SH-SY5Y (cell line): ENCODE measurements at regions not wholly inside any gene's neighbourhood (a gene's known extent, or its start where the extent isn't known, plus 50 kb on each side); places are given as distances from the start of the nearest gene placed in this dataset.

ENCODE experiments used
- GATA2 ChIP-seq: IDR thresholded peaks from 2 replicates; pipeline ENCODE4 v1.6.1; 2011; ENCODE audit warnings: mild to moderate bottlenecking, low read depth, low read length
- GATA3 ChIP-seq: IDR thresholded peaks from 2 replicates; pipeline ENCODE4 v1.6.1; 2011; ENCODE audit warnings: low read depth, mild to moderate bottlenecking, low read length, moderate library complexity

DNA sequence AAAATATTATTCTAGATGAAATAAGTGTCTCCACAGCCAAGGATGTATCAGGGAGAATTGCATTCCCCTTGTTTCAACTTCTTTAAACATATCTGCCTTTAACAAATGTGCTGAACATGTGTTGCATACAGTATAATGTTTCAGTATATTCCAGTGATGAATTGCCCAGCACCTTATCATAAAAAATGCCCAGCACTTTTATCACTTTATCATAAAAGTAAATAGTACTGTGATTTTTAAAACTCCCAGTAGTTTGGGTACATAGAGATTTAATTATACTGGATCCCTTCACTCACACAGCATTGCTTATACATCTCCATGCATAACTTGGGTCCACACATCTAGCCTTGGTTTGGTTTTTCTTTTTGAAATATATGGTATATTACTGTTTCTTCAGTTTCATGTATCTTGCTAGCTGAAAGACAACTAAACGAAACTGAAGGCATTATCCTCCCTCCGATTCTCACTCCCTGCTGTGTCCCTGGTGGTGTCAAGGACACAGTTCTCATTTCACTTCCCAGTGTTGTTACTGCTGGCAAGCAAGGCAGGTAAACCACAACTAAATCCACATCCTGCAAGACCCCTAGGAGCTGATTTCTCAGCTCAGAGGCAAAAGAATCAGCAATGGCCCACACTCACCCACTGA is 118.2 kb upstream of the SLC44A3 start:
- TF ChIP-seq GATA3, result no peak

DNA sequence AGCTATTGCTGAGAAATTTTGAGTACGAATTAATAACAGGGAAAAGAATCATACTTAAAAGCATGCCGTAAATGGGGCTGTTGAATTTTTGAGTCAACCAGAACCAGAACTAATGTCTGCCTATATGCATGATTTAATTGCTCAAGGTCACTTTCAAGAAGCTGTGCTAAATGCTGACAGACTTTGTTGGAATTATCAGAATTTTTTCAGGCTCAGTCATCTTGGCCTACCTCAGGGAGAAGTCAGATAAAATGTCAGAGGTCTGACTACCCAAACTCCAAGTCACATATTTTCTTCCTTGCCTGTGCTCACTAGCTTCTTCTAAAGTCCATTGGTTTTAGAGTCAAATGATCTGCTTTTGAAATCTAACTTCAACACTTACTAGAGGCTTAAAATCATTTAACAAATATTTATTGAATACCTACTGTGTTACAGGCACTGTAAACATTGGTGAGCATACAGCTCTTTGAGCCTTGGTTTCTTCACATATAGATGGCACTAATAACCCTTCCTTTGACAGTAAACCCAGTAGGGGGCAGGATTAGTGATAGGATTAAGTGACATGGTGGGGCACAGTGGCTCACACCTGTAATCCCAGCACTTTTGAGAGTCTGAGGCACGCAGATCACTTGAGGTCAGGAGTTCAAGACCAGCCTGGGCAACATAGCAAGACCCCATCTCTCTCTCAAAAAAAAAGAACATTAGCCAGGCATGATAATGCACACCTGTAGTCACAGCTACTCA is 121.2 kb upstream of the SLC44A3 start:
- TF ChIP-seq GATA3, result no peak
- no peak for TF ChIP-seq GATA2

DNA sequence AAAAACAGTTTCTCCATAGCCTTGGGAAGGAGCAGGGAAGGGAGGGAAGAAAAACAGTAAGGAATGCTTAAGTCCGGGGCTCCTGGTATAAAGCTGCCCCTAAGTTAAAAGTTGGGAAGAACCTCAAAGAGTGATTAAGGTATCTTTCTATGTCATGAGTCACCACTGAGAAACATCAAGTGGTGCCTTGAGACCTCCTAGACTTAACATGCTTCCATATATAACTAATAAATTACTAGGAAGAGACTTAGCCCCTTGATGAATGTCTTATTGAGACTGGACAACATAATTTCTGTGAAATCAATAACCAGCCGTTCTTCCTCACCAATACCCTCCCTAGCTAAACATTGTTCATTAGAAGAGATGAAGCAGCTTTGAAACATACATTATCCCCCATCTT is 121.8 kb upstream of the SLC44A3 start:
- TF ChIP-seq GATA2 (no peak), GATA3 (no peak)

DNA sequence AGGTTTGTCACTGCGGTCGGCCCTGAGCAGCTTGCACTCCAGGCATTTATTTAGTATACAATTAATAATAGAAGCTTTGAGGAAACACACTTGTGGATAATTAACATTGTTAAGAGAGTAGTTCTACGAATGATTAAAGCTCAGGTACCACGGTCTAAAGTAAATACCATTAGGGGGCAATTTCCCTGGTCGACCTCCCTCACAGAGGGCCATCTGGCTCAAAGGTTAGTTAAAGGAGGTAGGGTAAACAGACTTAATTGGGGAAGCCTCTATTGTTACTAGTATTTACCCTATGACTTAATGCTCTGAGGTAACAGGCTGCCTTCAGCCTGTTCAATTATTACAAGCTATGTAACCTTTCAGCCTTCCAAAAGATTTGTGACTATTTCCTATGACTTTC is 122.3 kb upstream of the SLC44A3 start:
- no peak for TF ChIP-seq GATA3
- no peak for TF ChIP-seq GATA2

DNA sequence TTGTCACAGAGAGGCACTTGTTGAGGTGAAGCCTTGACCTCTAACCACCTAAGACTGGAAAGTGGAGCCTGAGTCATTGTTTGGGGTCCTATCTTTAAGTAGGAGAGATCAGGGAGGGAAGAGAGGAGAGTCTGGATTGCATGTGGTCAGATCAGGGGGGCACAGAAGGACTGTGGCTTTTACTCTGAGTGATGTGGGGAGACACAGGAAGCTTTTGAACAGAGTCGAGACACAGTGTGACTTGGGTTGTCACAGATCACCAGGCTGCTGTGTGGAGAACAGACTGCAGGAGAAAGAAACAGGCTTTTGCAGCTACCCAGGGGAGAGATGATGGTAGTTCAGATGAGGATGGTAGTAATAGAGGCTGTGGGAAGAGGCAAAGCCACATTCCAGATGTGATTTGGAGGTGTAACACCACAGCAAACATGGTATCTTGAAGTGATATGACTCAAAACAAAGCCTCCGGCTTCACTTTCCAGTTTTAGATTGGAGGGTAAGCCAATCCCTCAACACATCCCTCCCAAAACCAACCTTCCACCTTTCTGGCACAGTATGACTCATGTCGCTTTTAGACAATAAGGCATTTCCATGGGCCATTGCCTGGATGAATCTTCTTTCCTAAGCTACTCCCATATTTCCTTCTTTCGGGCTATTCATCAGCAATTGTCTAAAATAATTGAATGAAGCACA is 125.8 kb upstream of the SLC44A3 start:
- TF ChIP-seq GATA2 (no peak), GATA3 (no peak)

DNA sequence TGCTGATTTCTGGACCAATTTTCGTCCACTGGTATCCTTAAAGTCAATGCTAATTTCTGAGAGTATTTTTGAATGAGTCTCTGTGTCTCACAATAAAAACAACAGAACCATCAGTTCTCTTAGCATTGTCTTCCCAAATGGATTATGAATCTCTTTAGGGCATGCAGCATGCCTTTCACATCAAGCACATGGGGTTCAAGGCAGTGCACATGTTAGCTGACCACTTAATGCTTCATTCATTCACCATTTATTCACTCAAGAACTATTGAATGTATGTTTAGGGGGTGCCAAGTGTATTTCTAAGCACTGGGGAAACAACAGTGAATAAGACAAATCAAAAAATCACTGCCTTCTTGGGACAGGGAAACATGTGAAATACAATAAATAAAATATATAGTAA is 126.7 kb upstream of the SLC44A3 start:
- TF ChIP-seq GATA2 (no peak), GATA3 (no peak)

DNA sequence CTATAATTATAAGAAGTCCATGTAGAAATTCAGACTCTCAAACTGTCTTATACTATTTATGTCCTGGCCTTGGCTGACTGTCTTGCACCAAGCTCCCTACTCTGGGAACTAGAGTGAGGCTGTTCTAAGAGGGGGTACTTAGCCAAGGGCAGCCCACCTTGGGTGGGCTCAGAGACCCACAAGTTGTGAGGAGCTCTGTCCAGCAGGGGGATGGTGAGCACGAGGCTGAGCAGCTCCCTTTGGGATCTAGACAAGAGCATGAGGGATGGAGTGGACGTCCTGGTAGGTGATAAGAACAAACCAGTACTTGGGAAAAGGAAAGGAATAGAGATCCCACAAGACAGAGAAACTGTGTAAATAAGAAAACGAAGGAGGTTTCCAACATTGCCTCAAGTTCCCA is 127.1 kb upstream of the SLC44A3 start:
- no peak for TF ChIP-seq GATA2

DNA sequence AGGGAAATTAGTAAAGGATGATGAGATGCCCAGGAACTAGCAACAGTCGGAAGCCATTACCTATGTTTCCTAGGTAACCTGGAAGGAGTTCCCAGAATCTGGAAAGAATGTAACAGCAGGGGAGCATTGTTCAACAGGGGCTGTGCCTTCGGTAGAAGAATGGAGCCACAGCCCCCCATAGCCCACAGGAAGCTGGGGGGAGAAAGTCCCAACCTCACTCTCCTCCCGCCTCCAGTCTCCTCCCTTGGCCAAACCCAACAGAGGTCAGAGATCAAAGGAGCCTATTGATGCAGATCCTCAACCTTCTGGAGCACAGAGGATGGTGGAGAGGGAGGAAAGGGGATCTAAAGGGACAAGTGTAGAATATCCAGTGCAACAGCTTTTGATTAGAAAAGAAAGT is 131.5 kb upstream of the SLC44A3 start:
- no peak for TF ChIP-seq GATA2
- TF ChIP-seq GATA3, result no peak

DNA sequence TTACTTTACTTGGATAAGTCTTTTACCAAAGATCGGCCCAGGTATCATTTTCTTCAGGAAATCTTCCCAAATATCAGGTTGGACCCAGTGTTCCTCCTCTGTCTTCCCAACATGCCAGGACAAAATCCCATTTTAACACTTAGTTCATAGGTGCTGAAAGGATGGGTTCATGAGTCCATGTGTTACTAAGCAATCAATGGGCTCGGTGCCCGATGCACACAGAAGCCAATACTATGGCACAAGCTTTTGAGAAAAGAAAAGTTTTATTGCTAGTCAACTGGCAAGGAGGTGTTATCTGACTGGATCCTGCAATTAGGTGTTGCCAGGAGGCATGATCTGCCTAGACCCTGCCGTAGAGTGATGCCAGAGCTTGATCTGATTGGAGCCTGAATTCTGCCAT is 133.3 kb upstream of the SLC44A3 start:
- no peak for TF ChIP-seq GATA3
- no peak for TF ChIP-seq GATA2

DNA sequence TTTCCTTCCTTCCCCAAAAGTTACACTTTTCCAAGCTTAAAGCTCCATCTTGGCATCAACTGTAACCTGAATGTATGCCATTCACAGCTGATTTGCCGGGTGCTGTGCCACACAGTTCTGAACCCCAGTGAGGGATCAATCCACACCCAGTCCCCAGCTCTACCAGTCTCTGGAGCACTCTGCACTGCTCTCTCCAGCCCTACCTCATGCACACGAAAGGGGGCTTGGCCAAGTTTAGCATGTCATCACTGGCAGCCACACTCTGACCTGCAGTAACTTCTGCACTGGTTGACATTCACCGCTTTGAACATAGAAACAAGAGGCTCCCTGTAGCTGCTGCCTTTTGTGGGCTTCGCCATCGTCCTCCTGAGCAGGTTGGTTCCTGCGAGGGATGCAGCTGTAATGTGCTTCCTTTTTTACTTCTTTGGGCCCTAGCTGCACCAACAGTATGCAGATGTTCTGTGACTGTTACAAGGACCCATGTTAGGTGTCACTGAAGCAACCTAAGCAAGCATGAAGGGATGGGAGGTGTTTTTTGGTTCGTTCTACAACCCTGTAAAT is 135.4 kb upstream of the SLC44A3 start:
- TF ChIP-seq GATA2 (no peak), GATA3 (no peak)

DNA sequence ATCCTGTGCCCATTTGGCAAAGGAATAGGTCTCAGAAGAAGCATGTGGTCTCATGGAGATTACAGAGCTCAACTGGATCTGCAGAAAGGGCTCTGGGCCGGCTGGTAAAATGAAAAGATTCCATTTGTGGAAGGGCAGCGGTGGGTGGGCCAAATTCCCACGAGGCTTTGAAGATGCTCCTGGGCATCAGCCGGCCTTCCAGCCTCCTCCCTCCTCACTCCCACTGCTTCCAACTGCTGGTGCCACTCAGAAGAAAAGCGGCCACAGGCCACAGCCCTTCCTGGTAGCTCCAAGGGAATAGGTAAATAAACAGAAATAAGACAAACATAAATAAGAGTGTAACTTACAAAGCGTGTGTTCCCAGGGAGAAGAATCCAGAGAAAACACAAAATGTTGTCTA is 136.3 kb upstream of the SLC44A3 start:
- no peak for TF ChIP-seq GATA3
- no peak for TF ChIP-seq GATA2

DNA sequence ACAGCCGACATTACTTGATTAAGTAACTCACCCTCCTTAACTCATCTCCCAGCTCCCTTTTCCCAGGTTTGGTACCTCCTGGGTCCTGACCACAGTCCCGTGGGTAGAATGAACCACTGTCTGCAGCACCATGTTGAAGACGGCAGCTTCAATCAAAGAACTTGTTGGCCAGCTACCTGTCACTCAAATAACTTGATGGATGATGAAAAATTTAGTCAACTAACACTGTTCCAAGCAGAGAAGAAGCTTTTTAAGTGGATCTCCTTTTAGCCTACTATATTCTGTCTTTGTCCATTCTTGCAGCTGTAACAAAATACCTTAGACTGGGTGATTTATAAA is 138.4 kb upstream of the F3 start:
- no peak for TF ChIP-seq GATA2
- TF ChIP-seq GATA3, result no peak

DNA sequence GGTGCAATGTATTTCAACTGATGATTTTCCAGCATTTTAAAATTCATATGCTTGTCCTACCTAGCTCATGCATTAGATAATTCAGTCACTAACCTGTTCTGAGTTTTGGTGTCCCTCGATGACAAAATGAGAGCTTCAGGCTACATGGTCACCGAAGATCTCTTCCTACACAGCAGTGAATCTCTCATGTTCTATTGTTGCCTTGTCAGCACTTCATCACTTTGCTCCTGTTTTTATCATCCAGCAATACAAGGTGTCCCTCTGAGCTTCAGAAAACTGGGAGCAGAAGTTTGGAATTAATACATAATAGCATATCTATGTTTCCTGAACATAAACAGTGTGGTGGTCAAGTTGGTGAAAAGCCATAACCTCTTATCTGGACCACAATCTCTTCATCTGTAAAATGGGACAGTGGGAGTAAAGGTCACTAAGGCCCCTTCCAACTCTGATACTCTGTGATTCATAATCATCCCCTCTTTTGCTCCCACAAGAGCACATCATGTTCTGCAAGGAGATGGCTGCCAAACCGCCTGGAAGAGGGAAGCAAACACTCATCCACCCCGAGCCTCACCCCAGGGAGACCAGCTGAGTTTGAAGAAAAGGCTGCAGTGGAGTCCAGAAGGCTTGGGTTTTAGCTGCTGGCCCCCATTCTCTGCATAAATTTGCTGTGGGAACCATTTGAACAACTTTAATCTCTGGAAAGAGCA is 137.9 kb upstream of the F3 start:
- TF ChIP-seq GATA3 (no peak), GATA2 (no peak)

DNA sequence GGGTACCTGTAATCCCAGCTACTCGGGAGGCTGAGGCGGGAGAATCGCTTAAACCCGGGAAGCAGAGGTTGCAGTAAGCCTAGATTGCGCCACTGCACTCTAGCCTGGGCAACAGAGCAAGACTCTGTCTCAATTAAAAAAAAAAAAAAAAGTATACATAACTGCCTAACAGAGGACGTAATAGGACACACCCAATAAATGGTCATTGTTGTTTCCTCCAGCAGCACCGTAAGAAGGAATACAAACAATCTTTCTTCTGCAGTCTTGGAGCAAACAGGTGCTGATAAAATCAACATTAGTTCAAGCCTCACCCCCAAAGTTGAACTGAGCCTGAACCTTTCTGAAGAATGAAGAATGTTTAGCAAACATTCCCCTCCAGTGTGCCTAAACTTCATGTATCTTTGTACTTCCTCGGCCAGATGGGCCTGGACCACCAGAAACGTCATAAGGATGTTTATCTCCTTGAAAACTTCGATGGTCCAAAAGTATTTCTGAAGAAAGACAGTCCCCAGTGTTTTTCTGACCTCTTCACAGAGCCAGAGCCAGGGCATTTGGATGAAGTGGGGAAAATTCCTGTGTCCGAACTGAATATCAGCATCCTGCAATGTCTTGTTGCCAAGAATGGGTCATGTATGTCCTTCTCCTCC is 136.8 kb upstream of the F3 start:
- TF ChIP-seq GATA2, result no peak
- TF ChIP-seq GATA3, result no peak
